OCI-M2 (cell line): ENCODE measurements at regions not wholly inside any gene's neighbourhood (a gene's known extent, or its start where the extent isn't known, plus 50 kb on each side); places are given as distances from the start of the nearest gene placed in this dataset.

ENCODE experiments used
- DNase-seq: peaks from one replicate; lab custom pipeline; 2025; ENCODE audit not compliant: unreplicated experiment; lab: John Stamatoyannopoulos, UW

- no peak for DNase-seq
Measured at GRCh38 chr6:28696167-28696566, 170.5 kb downstream of the GPX5 start.

GRCh38 chr6:28696682-28697081, 171.0 kb downstream of the GPX5 start:
- no peak for DNase-seq

GRCh38 chr6:28707387-28708282, 182.0 kb downstream of the GPX5 start:
- DNase-seq, result no peak

- DNase-seq, result peak; percentile 91
Measured at GRCh38 chr6:28709478-28710349, 184.0 kb downstream of the GPX5 start.

- peak; percentile 94 for DNase-seq
Measured at GRCh38 chr6:28710466-28711191, 184.9 kb downstream of the GPX5 start.

GRCh38 chr6:28711325-28711724, 185.6 kb downstream of the GPX5 start:
- DNase-seq, result no peak

- no peak for DNase-seq
Measured at GRCh38 chr6:28711788-28712341, 186.2 kb downstream of the GPX5 start.

GRCh38 chr6:28712982-28713381, 187.3 kb downstream of the GPX5 start:
- DNase-seq, result no peak

GRCh38 chr6:28719275-28719940, 193.7 kb downstream of the GPX5 start:
- DNase-seq, result peak; percentile 59

GRCh38 chr6:28720357-28721231, 194.9 kb downstream of the GPX5 start:
- DNase-seq, result no peak

- DNase-seq, result no peak
Measured at GRCh38 chr6:28721372-28721771, 195.7 kb downstream of the GPX5 start.

- DNase-seq, result no peak
Measured at GRCh38 chr6:28724395-28724794, 198.7 kb downstream of the GPX5 start.

GRCh38 chr6:28725274-28725809, 198.4 kb downstream of the TRIM27 start:
- DNase-seq, result no peak

- DNase-seq, result no peak
Measured at GRCh38 chr6:28725890-28726348, 197.9 kb downstream of the TRIM27 start.

- no peak for DNase-seq
Measured at GRCh38 chr6:28726569-28727309, 197.0 kb downstream of the TRIM27 start.

- DNase-seq, result no peak
Measured at GRCh38 chr6:28727559-28728211, 196.1 kb downstream of the TRIM27 start.

- DNase-seq, result peak; percentile 48
Measured at GRCh38 chr6:28729501-28730402, 194.0 kb downstream of the TRIM27 start.
